ENCODE measurements at regions not wholly inside any gene's neighbourhood (a gene's known extent, or its start where the extent isn't known, plus 50 kb on each side); places are given as distances from the start of the nearest gene placed in this dataset.

- TF ChIP-seq, protein P1, sequence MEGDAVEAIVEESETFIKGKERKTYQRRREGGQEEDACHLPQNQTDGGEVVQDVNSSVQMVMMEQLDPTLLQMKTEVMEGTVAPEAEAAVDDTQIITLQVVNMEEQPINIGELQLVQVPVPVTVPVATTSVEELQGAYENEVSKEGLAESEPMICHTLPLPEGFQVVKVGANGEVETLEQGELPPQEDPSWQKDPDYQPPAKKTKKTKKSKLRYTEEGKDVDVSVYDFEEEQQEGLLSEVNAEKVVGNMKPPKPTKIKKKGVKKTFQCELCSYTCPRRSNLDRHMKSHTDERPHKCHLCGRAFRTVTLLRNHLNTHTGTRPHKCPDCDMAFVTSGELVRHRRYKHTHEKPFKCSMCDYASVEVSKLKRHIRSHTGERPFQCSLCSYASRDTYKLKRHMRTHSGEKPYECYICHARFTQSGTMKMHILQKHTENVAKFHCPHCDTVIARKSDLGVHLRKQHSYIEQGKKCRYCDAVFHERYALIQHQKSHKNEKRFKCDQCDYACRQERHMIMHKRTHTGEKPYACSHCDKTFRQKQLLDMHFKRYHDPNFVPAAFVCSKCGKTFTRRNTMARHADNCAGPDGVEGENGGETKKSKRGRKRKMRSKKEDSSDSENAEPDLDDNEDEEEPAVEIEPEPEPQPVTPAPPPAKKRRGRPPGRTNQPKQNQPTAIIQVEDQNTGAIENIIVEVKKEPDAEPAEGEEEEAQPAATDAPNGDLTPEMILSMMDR (IDR thresholded peaks at IDR 0.05; ENCODE audit: poor library complexity): no peak
- TF ChIP-seq EZH2 (IDR thresholded peaks at IDR 0.05; ENCODE audit: borderline replicate concordance): no peak
These were observed 53.0 kb upstream of the SMOX start for GRCh38 chr20:4095639-4096038.

Measured in hepatocyte (in vitro differentiated cells).